ENCODE measurements at regions not wholly inside any gene's neighbourhood (a gene's known extent, or its start where the extent isn't known, plus 50 kb on each side); places are given as distances from the start of the nearest gene placed in this dataset.
A peak's percentile ranks its signal among the peaks of the same experiment; 100 is the strongest.

DNA sequence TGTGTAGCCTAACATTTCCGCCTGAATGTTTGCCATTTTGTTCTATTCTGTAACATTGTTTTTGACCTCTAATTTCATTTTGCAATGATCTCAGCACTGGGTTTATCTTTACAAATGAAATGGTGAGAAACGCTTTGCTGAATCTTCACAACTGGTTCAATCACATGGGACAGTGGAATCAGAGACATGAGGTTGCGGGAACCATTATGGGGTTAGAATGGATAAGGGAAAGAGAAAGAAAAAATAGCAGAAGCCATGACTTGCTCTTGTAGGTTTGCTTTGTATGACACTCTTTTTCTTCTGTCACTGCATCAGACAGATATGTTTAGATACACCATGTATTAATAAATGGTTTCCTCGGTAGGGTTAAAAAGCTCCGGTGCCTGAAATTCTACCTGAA lies 114.3 kb upstream of the PELI1 start:
- WGBS (ENCODE audit: low lambda C conversion rate, missing lambda C conversion rate), result 94% methylated on average over 5 of the region's 5 CpGs
- Histone ChIP-seq H3K9me2 (replicated peaks; ENCODE audit: insufficient read depth) (no peaks in the 10 kb centered on the region), H3K79me2 (no peaks in the 10 kb centered on the region), H3K4me2 (no peak overlapping the region), H3K9me3 (ENCODE audit: low read depth) (no peaks in the 10 kb centered on the region), H3K4me3 (no peak overlapping the region), H3K36me3 (replicated peaks; ENCODE audit: insufficient read depth, low read depth) (no peaks in the 10 kb centered on the region), H3K27me3 (no peaks in the 10 kb centered on the region), H4K20me1 (ENCODE audit: insufficient read depth, poor library complexity, severe bottlenecking) (no peaks in the 10 kb centered on the region), H3K27ac (peak overlapping the region; percentile 56), H2AFZ (no peak overlapping the region), H3K4me1 (ENCODE audit: insufficient read depth) (peaks cover 40% of the 10 kb centered on the region)
- TF ChIP-seq EZH2 (IDR thresholded peaks at IDR 0.05; ENCODE audit: borderline replicate concordance), result no peak
- TF ChIP-seq, protein P1, sequence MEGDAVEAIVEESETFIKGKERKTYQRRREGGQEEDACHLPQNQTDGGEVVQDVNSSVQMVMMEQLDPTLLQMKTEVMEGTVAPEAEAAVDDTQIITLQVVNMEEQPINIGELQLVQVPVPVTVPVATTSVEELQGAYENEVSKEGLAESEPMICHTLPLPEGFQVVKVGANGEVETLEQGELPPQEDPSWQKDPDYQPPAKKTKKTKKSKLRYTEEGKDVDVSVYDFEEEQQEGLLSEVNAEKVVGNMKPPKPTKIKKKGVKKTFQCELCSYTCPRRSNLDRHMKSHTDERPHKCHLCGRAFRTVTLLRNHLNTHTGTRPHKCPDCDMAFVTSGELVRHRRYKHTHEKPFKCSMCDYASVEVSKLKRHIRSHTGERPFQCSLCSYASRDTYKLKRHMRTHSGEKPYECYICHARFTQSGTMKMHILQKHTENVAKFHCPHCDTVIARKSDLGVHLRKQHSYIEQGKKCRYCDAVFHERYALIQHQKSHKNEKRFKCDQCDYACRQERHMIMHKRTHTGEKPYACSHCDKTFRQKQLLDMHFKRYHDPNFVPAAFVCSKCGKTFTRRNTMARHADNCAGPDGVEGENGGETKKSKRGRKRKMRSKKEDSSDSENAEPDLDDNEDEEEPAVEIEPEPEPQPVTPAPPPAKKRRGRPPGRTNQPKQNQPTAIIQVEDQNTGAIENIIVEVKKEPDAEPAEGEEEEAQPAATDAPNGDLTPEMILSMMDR (IDR thresholded peaks at IDR 0.05; ENCODE audit: poor library complexity), result no peak
- TF ChIP-seq EZH2phosphoT487 (IDR thresholded peaks at IDR 0.05; ENCODE audit: low read depth, severe bottlenecking, unreplicated experiment), result no peak
- no peak for DNase-seq (ENCODE audit: low spot score)

DNA sequence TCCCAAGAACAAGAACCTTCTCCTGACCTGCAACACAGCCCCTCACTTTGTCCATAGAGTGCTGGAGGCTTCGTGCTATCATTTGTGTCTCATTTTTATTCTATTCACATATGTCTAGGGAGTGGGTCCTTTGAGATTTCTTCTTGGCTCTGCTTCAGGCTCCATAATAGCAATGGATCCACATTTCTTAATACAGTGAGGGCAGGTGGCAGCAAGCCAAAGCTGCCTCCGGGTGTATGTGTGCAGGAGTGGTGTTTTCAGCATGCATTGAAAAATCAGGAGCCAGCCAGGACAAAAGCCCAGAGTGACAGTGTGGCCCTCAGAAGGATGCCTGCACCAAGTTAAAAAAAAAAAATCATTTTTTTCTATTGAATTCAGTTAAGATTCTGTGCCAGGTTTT lies 115.1 kb upstream of the PELI1 start:
- DNase-seq (ENCODE audit: low spot score), result no peak
- Histone ChIP-seq H4K20me1 (ENCODE audit: insufficient read depth, poor library complexity, severe bottlenecking) (no peaks in the 10 kb centered on the region), H2AFZ (no peak overlapping the region), H3K27me3 (no peaks in the 10 kb centered on the region), H3K9me2 (replicated peaks; ENCODE audit: insufficient read depth) (no peaks in the 10 kb centered on the region), H3K4me2 (no peak overlapping the region), H3K27ac (no peak overlapping the region), H3K36me3 (replicated peaks; ENCODE audit: insufficient read depth, low read depth) (no peaks in the 10 kb centered on the region), H3K4me1 (ENCODE audit: insufficient read depth) (peaks cover 47% of the 10 kb centered on the region), H3K4me3 (no peak overlapping the region), H3K79me2 (no peaks in the 10 kb centered on the region), H3K9me3 (ENCODE audit: low read depth) (no peaks in the 10 kb centered on the region)
- TF ChIP-seq, protein P1 (IDR thresholded peaks at IDR 0.05; ENCODE audit: poor library complexity), result no peak
- TF ChIP-seq EZH2phosphoT487 (IDR thresholded peaks at IDR 0.05; ENCODE audit: low read depth, severe bottlenecking, unreplicated experiment) (no peak), EZH2 (IDR thresholded peaks at IDR 0.05; ENCODE audit: borderline replicate concordance) (no peak)
- WGBS (ENCODE audit: low lambda C conversion rate, missing lambda C conversion rate), result 38% methylated on average over 2 of the region's 2 CpGs

DNA sequence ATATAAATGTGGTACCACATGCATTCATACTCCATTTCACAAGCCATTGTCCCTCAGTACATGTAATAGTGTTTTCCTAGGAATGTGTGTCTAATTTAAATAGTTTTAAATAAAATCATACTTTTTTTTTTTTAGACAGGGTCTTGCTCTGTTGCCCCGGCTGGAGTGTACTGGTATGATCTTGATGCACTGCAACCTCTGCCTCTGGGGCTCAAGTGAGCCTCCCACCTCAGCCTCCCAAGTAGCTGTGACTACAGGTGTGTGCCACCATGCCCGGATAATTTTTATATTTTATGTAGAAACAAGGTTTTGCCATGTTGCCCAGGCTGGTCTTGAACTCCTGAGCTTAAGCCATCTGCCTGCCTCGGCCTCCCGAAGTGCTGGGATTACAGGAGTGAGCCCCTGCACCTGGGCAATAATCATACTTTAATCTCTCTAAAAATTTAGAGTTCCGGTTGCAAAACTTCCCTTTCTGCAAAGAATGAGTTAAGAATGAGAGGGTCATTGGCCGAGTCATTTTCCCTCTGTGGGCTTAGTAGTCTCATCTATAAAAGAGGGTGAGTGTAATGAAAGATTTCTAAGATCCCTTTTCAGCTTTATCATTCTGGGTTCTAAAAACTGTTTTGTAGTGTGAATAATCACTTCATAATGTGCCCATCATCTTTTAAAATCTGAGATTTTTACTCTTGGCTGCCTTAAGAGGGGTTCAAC lies 116.0 kb upstream of the PELI1 start:
- Histone ChIP-seq H3K4me3 (no peak overlapping the region), H4K20me1 (ENCODE audit: insufficient read depth, poor library complexity, severe bottlenecking) (no peaks in the 10 kb centered on the region), H3K36me3 (replicated peaks; ENCODE audit: insufficient read depth, low read depth) (no peaks in the 10 kb centered on the region), H3K27ac (no peak overlapping the region), H3K9me3 (ENCODE audit: low read depth) (no peaks in the 10 kb centered on the region), H3K4me2 (no peak overlapping the region), H3K9me2 (replicated peaks; ENCODE audit: insufficient read depth) (no peaks in the 10 kb centered on the region), H3K79me2 (no peaks in the 10 kb centered on the region), H3K27me3 (no peaks in the 10 kb centered on the region), H2AFZ (no peak overlapping the region), H3K4me1 (ENCODE audit: insufficient read depth) (peaks cover 48% of the 10 kb centered on the region)
- TF ChIP-seq EZH2phosphoT487 (IDR thresholded peaks at IDR 0.05; ENCODE audit: low read depth, severe bottlenecking, unreplicated experiment) (no peak), EZH2 (IDR thresholded peaks at IDR 0.05; ENCODE audit: borderline replicate concordance) (no peak)
- TF ChIP-seq, protein P1 (IDR thresholded peaks at IDR 0.05; ENCODE audit: poor library complexity), result no peak
- WGBS (ENCODE audit: low lambda C conversion rate, missing lambda C conversion rate), result 93% methylated on average over 6 of the region's 6 CpGs
- DNase-seq (ENCODE audit: low spot score), result no peak
